H1 (cell line): ENCODE measurements at regions not wholly inside any gene's neighbourhood (a gene's known extent, or its start where the extent isn't known, plus 50 kb on each side); places are given as distances from the start of the nearest gene placed in this dataset.

Experiments used
- POLR2AphosphoS5 ChIP-seq: IDR thresholded peaks from 2 replicates; pipeline ENCODE4 v1.6.1; 2011; ENCODE audit warnings: low read depth, low read length
- RBBP5 ChIP-seq: IDR thresholded peaks from 2 replicates; pipeline ENCODE4 v1.7.1; 2012; ENCODE audit warnings: low read depth, mild to moderate bottlenecking, inconsistent platforms, low read length, moderate library complexity, borderline replicate concordance
- SP2 ChIP-seq: IDR thresholded peaks from 2 replicates; pipeline ENCODE4 v1.6.1; 2012; ENCODE audit warnings: mild to moderate bottlenecking, low read length, inconsistent platforms
- YY1 ChIP-seq: IDR thresholded peaks from 2 replicates; pipeline ENCODE4 v1.6.1; 2011; ENCODE audit warnings: low read depth, mild to moderate bottlenecking, low read length
- TF ChIP-seq, protein P1 (sequence below), 3 experiments: IDR thresholded peaks; 1 replicate in 2 of 3; 2 replicates in 1 of 3; pipeline versions ENCODE4 v1.5.1 to v1.6.1; 2011; ENCODE audit warnings: low read length in 3 of 3, mild to moderate bottlenecking in 3 of 3, inconsistent platforms in 2 of 3, low read depth in 1 of 3, moderate library complexity in 1 of 3; ENCODE audit not compliant: insufficient read depth in 1 of 3; ENCODE audit errors: control extremely low read depth in 1 of 3
- TF ChIP-seq, protein P2 (sequence below): IDR thresholded peaks from 2 replicates; pipeline ENCODE4 v1.6.1; 2011; ENCODE audit warnings: low read depth, mild to moderate bottlenecking, low read length; ENCODE audit not compliant: insufficient read depth

DNA sequence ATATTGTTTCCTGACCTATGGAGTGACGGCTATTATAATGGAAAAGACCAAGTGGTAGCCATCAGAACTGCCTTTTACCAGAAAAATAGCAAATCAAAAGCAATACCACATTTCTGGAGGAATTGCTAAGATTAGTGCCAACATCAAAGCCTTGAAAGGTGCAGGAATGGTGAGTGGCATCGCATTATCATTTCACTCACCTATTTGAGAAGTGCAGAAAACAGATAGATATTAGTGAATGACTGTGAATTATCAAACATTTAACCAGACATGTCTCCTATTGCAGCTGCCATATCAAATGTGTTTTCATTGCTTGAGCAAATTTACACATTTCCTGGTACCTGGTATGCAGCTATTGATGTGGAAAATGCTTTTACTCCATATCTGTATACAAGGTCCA lies 1638.1 kb upstream of the PABPC4L start:
- TF ChIP-seq, protein P1, sequence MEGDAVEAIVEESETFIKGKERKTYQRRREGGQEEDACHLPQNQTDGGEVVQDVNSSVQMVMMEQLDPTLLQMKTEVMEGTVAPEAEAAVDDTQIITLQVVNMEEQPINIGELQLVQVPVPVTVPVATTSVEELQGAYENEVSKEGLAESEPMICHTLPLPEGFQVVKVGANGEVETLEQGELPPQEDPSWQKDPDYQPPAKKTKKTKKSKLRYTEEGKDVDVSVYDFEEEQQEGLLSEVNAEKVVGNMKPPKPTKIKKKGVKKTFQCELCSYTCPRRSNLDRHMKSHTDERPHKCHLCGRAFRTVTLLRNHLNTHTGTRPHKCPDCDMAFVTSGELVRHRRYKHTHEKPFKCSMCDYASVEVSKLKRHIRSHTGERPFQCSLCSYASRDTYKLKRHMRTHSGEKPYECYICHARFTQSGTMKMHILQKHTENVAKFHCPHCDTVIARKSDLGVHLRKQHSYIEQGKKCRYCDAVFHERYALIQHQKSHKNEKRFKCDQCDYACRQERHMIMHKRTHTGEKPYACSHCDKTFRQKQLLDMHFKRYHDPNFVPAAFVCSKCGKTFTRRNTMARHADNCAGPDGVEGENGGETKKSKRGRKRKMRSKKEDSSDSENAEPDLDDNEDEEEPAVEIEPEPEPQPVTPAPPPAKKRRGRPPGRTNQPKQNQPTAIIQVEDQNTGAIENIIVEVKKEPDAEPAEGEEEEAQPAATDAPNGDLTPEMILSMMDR (IDR thresholded peaks at IDR 0.05; ENCODE audit: control extremely low read depth in 1 of 3, insufficient read depth in 1 of 3, low read depth in 1 of 3, low read length in 3 of 3): no peak
- TF ChIP-seq POLR2AphosphoS5 (no peak), YY1 (no peak), SP2 (no peak), RBBP5 (no peak)
- TF ChIP-seq, protein P2, sequence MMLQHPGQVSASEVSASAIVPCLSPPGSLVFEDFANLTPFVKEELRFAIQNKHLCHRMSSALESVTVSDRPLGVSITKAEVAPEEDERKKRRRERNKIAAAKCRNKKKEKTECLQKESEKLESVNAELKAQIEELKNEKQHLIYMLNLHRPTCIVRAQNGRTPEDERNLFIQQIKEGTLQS: no peak
